HepG2 (cell line): ENCODE measurements at regions not wholly inside any gene's neighbourhood (a gene's known extent, or its start where the extent isn't known, plus 50 kb on each side); places are given as distances from the start of the nearest gene placed in this dataset.
"Not testable (repeated sequence)": the region's sequence is repeated elsewhere in the genome, so short reads cannot be mapped to it uniquely, and the experiment has no call there.

Source experiments
- ATF7 ChIP-seq, 2 experiments: fragments of 450-650 bp in 1 of 2; sonication (generic) in 1 of 2; formaldehyde crosslinking in 1 of 2; IDR thresholded peaks; 2 replicates each; pipeline versions ENCODE4 v1.4.0 to v1.6.1; 2016 to 2020; ENCODE audit warnings: antibody characterized with exemption in 1 of 2, mild to moderate bottlenecking in 1 of 2, missing genetic modification reagents in 1 of 2
- BRCA1 ChIP-seq: sonication (generic); formaldehyde crosslinking; IDR thresholded peaks from 2 replicates; pipeline ENCODE4 v1.4.0; 2020; ENCODE audit warnings: missing genetic modification reagents
- CC2D1A ChIP-seq: sonication (generic); formaldehyde crosslinking; IDR thresholded peaks from 2 replicates; pipeline ENCODE4 v1.8.1; 2023; ENCODE audit warnings: mild to moderate bottlenecking, missing genetic modification reagents
- EP300 ChIP-seq, 3 experiments: sonication (generic) in 1 of 3; formaldehyde crosslinking in 1 of 3; IDR thresholded peaks; 2 replicates each; pipeline versions ENCODE4 v1.5.1 to v1.6.1; 2011 to 2020; ENCODE audit warnings: low read depth in 2 of 3, low read length in 2 of 3, borderline replicate concordance in 1 of 3, improper control_type of control experiment in 1 of 3, mild to moderate bottlenecking in 1 of 3, missing genetic modification reagents in 1 of 3, moderate library complexity in 1 of 3
- SMC3 ChIP-seq: IDR thresholded peaks from 2 replicates; pipeline ENCODE4 v1.6.1; 2011; ENCODE audit warnings: low read length, improper control_type of control experiment
- TGIF2 ChIP-seq: IDR thresholded peaks from 2 replicates; pipeline ENCODE4 v1.6.1; 2016; ENCODE audit warnings: control low read depth, missing compliant biosample characterization
- TOE1 ChIP-seq: sonication (generic); formaldehyde crosslinking; IDR thresholded peaks from 2 replicates; pipeline ENCODE4 v1.4.0; 2020; ENCODE audit warnings: mild to moderate bottlenecking, missing genetic modification reagents
- ZIK1 ChIP-seq: sonication (generic); formaldehyde crosslinking; IDR thresholded peaks from 2 replicates; pipeline ENCODE4 v1.5.0; 2020; ENCODE audit warnings: mild to moderate bottlenecking, low read depth, missing genetic modification reagents, borderline replicate concordance
- ZNF766 ChIP-seq: sonication (generic); formaldehyde crosslinking; IDR thresholded peaks from 2 replicates; pipeline ENCODE4 v1.5.0; 2020; ENCODE audit warnings: missing genetic modification reagents, borderline replicate concordance
- TF ChIP-seq, protein P1 (sequence below): sonication (generic); formaldehyde crosslinking; IDR thresholded peaks from 2 replicates; pipeline ENCODE4 v1.8.0; 2022; ENCODE audit warnings: mild to moderate bottlenecking, missing genetic modification reagents, borderline replicate concordance
- TF ChIP-seq, protein P2 (sequence below): sonication (generic); formaldehyde crosslinking; IDR thresholded peaks from 2 replicates; pipeline ENCODE4 v1.5.0; 2020; ENCODE audit warnings: mild to moderate bottlenecking, missing genetic modification reagents, moderate library complexity
- TF ChIP-seq, protein P3 (sequence below): sonication (generic); formaldehyde crosslinking; IDR thresholded peaks from 2 replicates; pipeline ENCODE4 v1.4.0; 2020; ENCODE audit warnings: missing genetic modification reagents, borderline replicate concordance

DNA sequence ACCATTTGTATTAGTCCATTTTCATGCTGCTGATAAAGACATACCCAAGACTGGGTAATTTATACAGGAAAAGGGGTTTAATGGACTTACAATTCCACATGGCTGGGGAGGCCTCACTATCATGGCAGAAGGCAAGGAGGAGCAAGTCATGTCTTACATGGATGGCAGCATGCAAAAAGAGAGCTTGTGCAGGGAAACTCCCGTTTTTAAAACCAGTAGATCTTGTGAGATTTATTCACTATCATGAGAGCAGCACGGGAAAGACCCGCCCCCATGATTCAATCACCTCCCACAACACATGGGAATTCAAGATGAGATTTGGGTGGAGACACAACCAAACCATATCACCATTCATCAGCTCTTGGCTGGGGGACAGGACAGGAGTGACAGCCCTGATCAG is 189.0 kb downstream of the UACA start:
- not testable (repeated sequence) for TF ChIP-seq ZIK1 (CRISPR knock-in tag); SMC3; CC2D1A (CRISPR knock-in tag); ZNF766; TOE1 (CRISPR knock-in tag); BRCA1 (CRISPR knock-in tag); TGIF2 (CRISPR knock-in tag); EP300 (IDR thresholded peaks at IDR 0.05; ENCODE audit: low read depth in 2 of 2, low read length in 2 of 2); EP300 (CRISPR knock-in tag; IDR thresholded peaks at IDR 0.05; ENCODE audit: borderline replicate concordance); ATF7 (IDR thresholded peaks at IDR 0.05); ATF7 (CRISPR knock-in tag; IDR thresholded peaks at IDR 0.05)
- TF ChIP-seq, protein P1, sequence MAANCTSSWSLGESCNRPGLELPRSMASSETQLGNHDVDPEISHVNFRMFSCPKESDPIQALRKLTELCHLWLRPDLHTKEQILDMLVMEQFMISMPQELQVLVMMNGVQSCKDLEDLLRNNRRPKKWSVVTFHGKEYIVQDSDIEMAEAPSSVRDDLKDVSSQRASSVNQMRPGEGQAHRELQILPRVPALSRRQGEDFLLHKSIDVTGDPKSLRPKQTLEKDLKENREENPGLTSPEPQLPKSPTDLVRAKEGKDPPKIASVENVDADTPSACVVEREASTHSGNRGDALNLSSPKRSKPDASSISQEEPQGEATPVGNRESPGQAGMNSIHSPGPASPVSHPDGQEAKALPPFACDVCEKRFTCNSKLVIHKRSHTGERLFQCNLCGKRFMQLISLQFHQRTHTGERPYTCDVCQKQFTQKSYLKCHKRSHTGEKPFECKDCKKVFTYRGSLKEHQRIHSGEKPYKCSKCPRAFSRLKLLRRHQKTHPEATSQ (CRISPR knock-in tag), result not testable (repeated sequence)
- TF ChIP-seq, protein P2, sequence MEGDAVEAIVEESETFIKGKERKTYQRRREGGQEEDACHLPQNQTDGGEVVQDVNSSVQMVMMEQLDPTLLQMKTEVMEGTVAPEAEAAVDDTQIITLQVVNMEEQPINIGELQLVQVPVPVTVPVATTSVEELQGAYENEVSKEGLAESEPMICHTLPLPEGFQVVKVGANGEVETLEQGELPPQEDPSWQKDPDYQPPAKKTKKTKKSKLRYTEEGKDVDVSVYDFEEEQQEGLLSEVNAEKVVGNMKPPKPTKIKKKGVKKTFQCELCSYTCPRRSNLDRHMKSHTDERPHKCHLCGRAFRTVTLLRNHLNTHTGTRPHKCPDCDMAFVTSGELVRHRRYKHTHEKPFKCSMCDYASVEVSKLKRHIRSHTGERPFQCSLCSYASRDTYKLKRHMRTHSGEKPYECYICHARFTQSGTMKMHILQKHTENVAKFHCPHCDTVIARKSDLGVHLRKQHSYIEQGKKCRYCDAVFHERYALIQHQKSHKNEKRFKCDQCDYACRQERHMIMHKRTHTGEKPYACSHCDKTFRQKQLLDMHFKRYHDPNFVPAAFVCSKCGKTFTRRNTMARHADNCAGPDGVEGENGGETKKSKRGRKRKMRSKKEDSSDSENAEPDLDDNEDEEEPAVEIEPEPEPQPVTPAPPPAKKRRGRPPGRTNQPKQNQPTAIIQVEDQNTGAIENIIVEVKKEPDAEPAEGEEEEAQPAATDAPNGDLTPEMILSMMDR (CRISPR knock-in tag), result not testable (repeated sequence)
- TF ChIP-seq, protein P3, sequence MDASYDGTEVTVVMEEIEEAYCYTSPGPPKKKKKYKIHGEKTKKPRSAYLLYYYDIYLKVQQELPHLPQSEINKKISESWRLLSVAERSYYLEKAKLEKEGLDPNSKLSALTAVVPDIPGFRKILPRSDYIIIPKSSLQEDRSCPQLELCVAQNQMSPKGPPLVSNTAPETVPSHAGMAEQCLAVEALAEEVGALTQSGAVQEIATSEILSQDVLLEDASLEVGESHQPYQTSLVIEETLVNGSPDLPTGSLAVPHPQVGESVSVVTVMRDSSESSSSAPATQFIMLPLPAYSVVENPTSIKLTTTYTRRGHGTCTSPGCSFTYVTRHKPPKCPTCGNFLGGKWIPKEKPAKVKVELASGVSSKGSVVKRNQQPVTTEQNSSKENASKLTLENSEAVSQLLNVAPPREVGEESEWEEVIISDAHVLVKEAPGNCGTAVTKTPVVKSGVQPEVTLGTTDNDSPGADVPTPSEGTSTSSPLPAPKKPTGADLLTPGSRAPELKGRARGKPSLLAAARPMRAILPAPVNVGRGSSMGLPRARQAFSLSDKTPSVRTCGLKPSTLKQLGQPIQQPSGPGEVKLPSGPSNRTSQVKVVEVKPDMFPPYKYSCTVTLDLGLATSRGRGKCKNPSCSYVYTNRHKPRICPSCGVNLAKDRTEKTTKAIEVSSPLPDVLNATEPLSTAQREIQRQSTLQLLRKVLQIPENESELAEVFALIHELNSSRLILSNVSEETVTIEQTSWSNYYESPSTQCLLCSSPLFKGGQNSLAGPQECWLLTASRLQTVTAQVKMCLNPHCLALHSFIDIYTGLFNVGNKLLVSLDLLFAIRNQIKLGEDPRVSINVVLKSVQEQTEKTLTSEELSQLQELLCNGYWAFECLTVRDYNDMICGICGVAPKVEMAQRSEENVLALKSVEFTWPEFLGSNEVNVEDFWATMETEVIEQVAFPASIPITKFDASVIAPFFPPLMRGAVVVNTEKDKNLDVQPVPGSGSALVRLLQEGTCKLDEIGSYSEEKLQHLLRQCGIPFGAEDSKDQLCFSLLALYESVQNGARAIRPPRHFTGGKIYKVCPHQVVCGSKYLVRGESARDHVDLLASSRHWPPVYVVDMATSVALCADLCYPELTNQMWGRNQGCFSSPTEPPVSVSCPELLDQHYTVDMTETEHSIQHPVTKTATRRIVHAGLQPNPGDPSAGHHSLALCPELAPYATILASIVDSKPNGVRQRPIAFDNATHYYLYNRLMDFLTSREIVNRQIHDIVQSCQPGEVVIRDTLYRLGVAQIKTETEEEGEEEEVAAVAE (CRISPR knock-in tag), result not testable (repeated sequence)
